ENCODE measurements at regions not wholly inside any gene's neighbourhood (a gene's known extent, or its start where the extent isn't known, plus 50 kb on each side); places are given as distances from the start of the nearest gene placed in this dataset.

- TF ChIP-seq ZNF462 (CRISPR knock-in tag; IDR thresholded peaks at IDR 0.05) (no peak), CREB1 (CRISPR knock-in tag; IDR thresholded peaks at IDR 0.05; ENCODE audit: low read depth) (no peak), ZNF331 (CRISPR knock-in tag; IDR thresholded peaks at IDR 0.05; ENCODE audit: low read depth) (no peak)
Measured at GRCh38 chr10:27611744-27612550, 107.8 kb downstream of the RAB18 start (continued).

GRCh38 chr10:27612551-27613035 is 108.5 kb downstream of the RAB18 start:
- H3K4me2 ChIP-seq, result no peak overlapping the region
- no peak for DNase-seq (ENCODE audit: low spot score)
- Mint-ChIP-seq H3K4me3 (no peak overlapping the region), H3K36me3 (ENCODE audit: low read depth) (no peaks in the 10 kb centered on the region), H3K27ac (no peak overlapping the region), H3K4me1 (peaks cover 16% of the 10 kb centered on the region), H3K9me3 (no peaks in the 10 kb centered on the region), H3K27me3 (ENCODE audit: insufficient read depth, low read depth, poor library complexity) (no peaks in the 10 kb centered on the region)
- H3K4me3 ChIP-seq, result no peak overlapping the region
- H3K79me2 ChIP-seq (replicated peaks; ENCODE audit: insufficient read depth), result no peaks in the 10 kb centered on the region
- no peak overlapping the region for H2AFZ ChIP-seq
- no peaks in the 10 kb centered on the region for H3K36me3 ChIP-seq (ENCODE audit: insufficient read depth)
- H3K4me1 ChIP-seq (ENCODE audit: insufficient read depth), result peaks cover 19% of the 10 kb centered on the region
- no peaks in the 10 kb centered on the region for H4K20me1 ChIP-seq (replicated peaks; ENCODE audit: insufficient read depth)
- H3F3A ChIP-seq (replicated peaks; ENCODE audit: low read depth), result no peaks in the 10 kb centered on the region
- H3K9me2 ChIP-seq (ENCODE audit: insufficient read depth), result peaks cover 6% of the 10 kb centered on the region; the same call in 1 of the 2 replicates
- ATAC-seq, result no peak
- H3K27ac ChIP-seq (ENCODE audit: low read depth), result no peak overlapping the region
- H3K27me3 ChIP-seq (ENCODE audit: insufficient read depth), result no peaks in the 10 kb centered on the region
- TF ChIP-seq CTCF (conservative IDR thresholded peaks at IDR 0.05; ENCODE audit: low read depth in 2 of 2) (no peak), REST (IDR thresholded peaks at IDR 0.05; ENCODE audit: unreplicated experiment) (no peak), JUNB (IDR thresholded peaks at IDR 0.05; ENCODE audit: unreplicated experiment) (no peak), POLR2AphosphoS5 (IDR thresholded peaks at IDR 0.05; ENCODE audit: low read depth) (no peak)

All from GM23338 (cell line).